Endothelial cell of umbilical vein (primary cell): ENCODE measurements at regions not wholly inside any gene's neighbourhood (a gene's known extent, or its start where the extent isn't known, plus 50 kb on each side); places are given as distances from the start of the nearest gene placed in this dataset.

Experiments used
- BruUV-seq: library from RNA; stranded (reverse); fragments of 400-500 nt; replicated peaks from 2 replicates; lab custom pipeline; 2021; lab: Mats Ljungman, UMichigan
- CTCF ChIA-PET: fragments of 300-600, 350-600 bp; sonication (Branson Sonifier 250); formaldehyde crosslinking; loops from one replicate; lab custom pipeline; 2021; ENCODE audit warnings: antibody characterized with exemption, inconsistent platforms; lab: Charles Lee
- POLR2A ChIA-PET: fragments of 300-600, 350-600 bp; sonication (Branson Sonifier 250); formaldehyde crosslinking; loops from one replicate; lab custom pipeline; 2021; ENCODE audit warnings: antibody characterized with exemption, inconsistent platforms; lab: Charles Lee
- DNase-seq: peaks from one replicate; pipeline ENCODE4 v3.0.0-alpha.2; 2011; ENCODE audit warnings: low read depth, low spot score
- FAIRE-seq: peaks from 2 replicates; lab custom pipeline; 2011; peaks lifted over from hg19 to GRCh38; lab: Jason Lieb, UNC
- H2AFZ ChIP-seq: 2 replicates; pipeline ENCODE4 v1.6.0; 2012; ENCODE audit warnings: low read depth, low read length, control low read depth, inconsistent platforms
- H3K27ac ChIP-seq: 2 replicates; pipeline ENCODE4 v1.5.1; 2011; ENCODE audit warnings: low read depth, mild to moderate bottlenecking, control low read depth, low read length, moderate library complexity; ENCODE audit not compliant: insufficient read depth
- H3K27me3 ChIP-seq, 2 experiments: 2 replicates each; pipeline versions ENCODE4 v1.6.0 to v1.6.1; 2011; ENCODE audit warnings: low read length in 2 of 2, mixed read lengths in 1 of 2; ENCODE audit not compliant: control insufficient read depth in 2 of 2, insufficient read depth in 2 of 2
- H3K36me3 ChIP-seq, 2 experiments: 2 replicates in 1 of 2; 3 replicates in 1 of 2; pipeline ENCODE4 v1.5.1; 2011; ENCODE audit warnings: low read length in 2 of 2, mild to moderate bottlenecking in 1 of 2, moderate library complexity in 1 of 2; ENCODE audit not compliant: control insufficient read depth in 2 of 2, insufficient read depth in 2 of 2; ENCODE audit errors: extremely low read depth in 1 of 2
- H3K4me1 ChIP-seq: 3 replicates; pipeline ENCODE4 v1.5.1; 2011; ENCODE audit warnings: mild to moderate bottlenecking, low read length; ENCODE audit not compliant: control insufficient read depth, insufficient read depth; ENCODE audit errors: extremely low read depth
- H3K4me2 ChIP-seq: 2 replicates; pipeline ENCODE4 v1.6.1; 2011; ENCODE audit warnings: low read length, control low read depth, mixed read lengths; ENCODE audit not compliant: insufficient read depth
- H3K4me3 ChIP-seq, 3 experiments: fragments of 200-600 bp in 1 of 3; sonication (generic), shearing (Covaris generic) in 1 of 3; replicated peaks in 1 of 3; 2 replicates each; pipeline ENCODE4 v1.5.1; 2011 to 2016; ENCODE audit warnings: control low read depth in 3 of 3, low read length in 3 of 3, mild to moderate bottlenecking in 2 of 3, inconsistent platforms in 1 of 3, low read depth in 1 of 3, moderate library complexity in 1 of 3; ENCODE audit not compliant: insufficient read depth in 1 of 3
- H3K79me2 ChIP-seq: 2 replicates; pipeline ENCODE4 v1.6.0; 2012; ENCODE audit warnings: low read length, inconsistent platforms; ENCODE audit not compliant: control insufficient read depth, insufficient read depth
- H3K9ac ChIP-seq: replicated peaks from 2 replicates; pipeline ENCODE3; 2011; ENCODE audit warnings: low read length, control low read depth; ENCODE audit not compliant: insufficient read depth; ENCODE audit errors: extremely low read depth
- H3K9me1 ChIP-seq: replicated peaks from 3 replicates; pipeline ENCODE4 v1.6.0; 2011; ENCODE audit warnings: mild to moderate bottlenecking, low read length; ENCODE audit not compliant: control insufficient read depth, insufficient read depth; ENCODE audit errors: extremely low read depth
- H3K9me3 ChIP-seq: replicated peaks from 2 replicates; pipeline ENCODE4 v1.5.1; 2012; ENCODE audit warnings: low read length, inconsistent platforms; ENCODE audit not compliant: control insufficient read depth, insufficient read depth
- H4K20me1 ChIP-seq: replicated peaks from 2 replicates; pipeline ENCODE3; 2011; ENCODE audit warnings: mild to moderate bottlenecking, low read length; ENCODE audit not compliant: control insufficient read depth, insufficient read depth; ENCODE audit errors: extremely low read depth
- CTCF ChIP-seq, 2 donors: IDR thresholded peaks; 1 replicate in 1 of 2; 2 replicates in 1 of 2; pipeline ENCODE4 v1.5.1; 2011; ENCODE audit warnings: low read length in 2 of 2, mild to moderate bottlenecking in 2 of 2, moderate library complexity in 2 of 2, control low read depth in 1 of 2, inconsistent platforms in 1 of 2, low read depth in 1 of 2; ENCODE audit not compliant: insufficient read depth in 1 of 2; ENCODE audit errors: extremely low read depth in 1 of 2
- EZH2 ChIP-seq: IDR thresholded peaks from 2 replicates; pipeline ENCODE4 v1.6.1; 2012; ENCODE audit warnings: borderline replicate concordance, low read depth, mild to moderate bottlenecking, moderate library complexity, low read length, inconsistent platforms; ENCODE audit not compliant: severe bottlenecking
- FOS ChIP-seq: IDR thresholded peaks from 2 replicates; pipeline ENCODE4 v1.6.1; 2011; ENCODE audit warnings: mild to moderate bottlenecking, low read length, moderate library complexity, borderline replicate concordance; ENCODE audit not compliant: insufficient read depth
- GATA2 ChIP-seq: IDR thresholded peaks from 2 replicates; pipeline ENCODE4 v1.7.0; 2011; ENCODE audit warnings: low read depth, mild to moderate bottlenecking, moderate library complexity, mixed read lengths, low read length; ENCODE audit not compliant: insufficient read length, insufficient read depth
- JUN ChIP-seq: IDR thresholded peaks from 2 replicates; pipeline ENCODE4 v1.6.1; 2011; ENCODE audit warnings: borderline replicate concordance, low read depth; ENCODE audit not compliant: insufficient read length, insufficient read depth
- MAX ChIP-seq: IDR thresholded peaks from 2 replicates; pipeline ENCODE4 v1.6.1; 2011; ENCODE audit not compliant: insufficient read depth, insufficient read length
- MYC ChIP-seq: IDR thresholded peaks from one replicate; pipeline ENCODE4 v1.6.1; 2011; ENCODE audit warnings: mild to moderate bottlenecking, low read depth, low read length
- POLR2A ChIP-seq: IDR thresholded peaks from 2 replicates; pipeline ENCODE4 v1.6.1; 2012; ENCODE audit warnings: low read depth, mild to moderate bottlenecking, control low read depth, low read length
- POLR2AphosphoS5 ChIP-seq: IDR thresholded peaks from 2 replicates; pipeline ENCODE4 v1.6.1; 2012; ENCODE audit warnings: low read depth, mild to moderate bottlenecking, control low read depth, low read length, moderate library complexity; ENCODE audit not compliant: insufficient read depth
- dilution Hi-C: fragments of 300-500 bp; cut with MboI; formaldehyde crosslinking; loops from one replicate; pipeline ENCODE4 v1.15.0; 2019; ENCODE audit warnings: low sequenced_read_pairs; ENCODE audit not compliant: extremely low pct_ligation_motif_present
- intact Hi-C: fragments of 100-400 bp; cut with micrococcal nuclease; formaldehyde crosslinking; loops from one replicate; pipeline ENCODE4 v1.10.0; 2022

- H3K36me3 ChIP-seq: no peaks in the 10 kb centered on the region
- H3K27ac ChIP-seq: no peak overlapping the region
- no peaks in the 10 kb centered on the region for H3K9me1 ChIP-seq
- POLR2A ChIA-PET: no interaction called here
- CTCF ChIA-PET: interaction anchor here (1.8 kb wide), 1 partner anchor 470 kb away, joined by 6 read pairs; no protein-coding TSS in a partner anchor
- no peaks in the 10 kb centered on the region for H3K4me1 ChIP-seq
- H3K9me3 ChIP-seq: no peaks in the 10 kb centered on the region
- dilution Hi-C loops (no loop called here), intact Hi-C loops (no loop called here)
- no peak overlapping the region for H2AFZ ChIP-seq
- H3K9ac ChIP-seq: no peak overlapping the region
- DNase-seq (no peak), FAIRE-seq (no peak)
- no peaks in the 10 kb centered on the region for H3K27me3 ChIP-seq
- H3K79me2 ChIP-seq: no peaks in the 10 kb centered on the region
- no peak overlapping the region for H3K4me2 ChIP-seq
- TF ChIP-seq MAX: no peak
- TF ChIP-seq GATA2: no peak
- no peak for TF ChIP-seq JUN
- TF ChIP-seq EZH2: no peak
- no peak for TF ChIP-seq MYC
- TF ChIP-seq POLR2AphosphoS5: no peak
- no peak for TF ChIP-seq POLR2A
- TF ChIP-seq FOS: no peak
- TF ChIP-seq CTCF (IDR thresholded peaks at IDR 0.05; ENCODE audit: extremely low read depth in 1 of 2, insufficient read depth in 1 of 2, low read depth in 1 of 2, low read length in 2 of 2): no peak
- no peaks in the 10 kb centered on the region for H4K20me1 ChIP-seq
- BruUV-seq: no TSS peak
- no peak overlapping the region for H3K4me3 ChIP-seq
Observed at GRCh38 chr6:5941188-5941587, 65.5 kb downstream of the NRN1 start.
